ENCODE measurements at regions not wholly inside any gene's neighbourhood (a gene's known extent, or its start where the extent isn't known, plus 50 kb on each side); places are given as distances from the start of the nearest gene placed in this dataset.
"Not testable (repeated sequence)": the region's sequence is repeated elsewhere in the genome, so short reads cannot be mapped to it uniquely, and the experiment has no call there.

DNA sequence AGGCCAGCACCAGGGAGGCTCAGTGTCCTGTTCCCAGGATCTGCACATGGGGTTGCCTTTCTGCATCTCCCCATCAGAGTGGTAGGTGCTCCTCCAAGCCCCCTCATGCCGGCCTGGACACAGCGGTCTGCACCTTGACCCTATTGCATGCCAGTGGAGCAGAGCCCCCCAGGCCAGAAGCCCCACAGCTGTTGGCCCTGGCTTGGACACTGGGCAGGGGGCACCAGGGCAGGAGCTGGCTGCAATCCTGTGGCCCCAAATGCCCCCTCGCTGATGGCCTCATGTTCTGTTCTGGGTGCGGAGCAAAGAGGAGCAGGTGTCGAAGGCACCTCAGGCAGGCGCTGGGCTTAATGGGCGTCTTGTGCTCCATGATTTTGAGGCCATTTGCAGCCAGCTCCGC lies 62.7 kb downstream of the CCDC74A start:
- H3K27me3 ChIP-seq (ENCODE audit: low read depth, low read length) = peaks cover 7% of the 10 kb centered on the region
- TF ChIP-seq EZH2phosphoT487 (IDR thresholded peaks at IDR 0.05; ENCODE audit: low read depth) = no peak
- TF ChIP-seq, protein P1, sequence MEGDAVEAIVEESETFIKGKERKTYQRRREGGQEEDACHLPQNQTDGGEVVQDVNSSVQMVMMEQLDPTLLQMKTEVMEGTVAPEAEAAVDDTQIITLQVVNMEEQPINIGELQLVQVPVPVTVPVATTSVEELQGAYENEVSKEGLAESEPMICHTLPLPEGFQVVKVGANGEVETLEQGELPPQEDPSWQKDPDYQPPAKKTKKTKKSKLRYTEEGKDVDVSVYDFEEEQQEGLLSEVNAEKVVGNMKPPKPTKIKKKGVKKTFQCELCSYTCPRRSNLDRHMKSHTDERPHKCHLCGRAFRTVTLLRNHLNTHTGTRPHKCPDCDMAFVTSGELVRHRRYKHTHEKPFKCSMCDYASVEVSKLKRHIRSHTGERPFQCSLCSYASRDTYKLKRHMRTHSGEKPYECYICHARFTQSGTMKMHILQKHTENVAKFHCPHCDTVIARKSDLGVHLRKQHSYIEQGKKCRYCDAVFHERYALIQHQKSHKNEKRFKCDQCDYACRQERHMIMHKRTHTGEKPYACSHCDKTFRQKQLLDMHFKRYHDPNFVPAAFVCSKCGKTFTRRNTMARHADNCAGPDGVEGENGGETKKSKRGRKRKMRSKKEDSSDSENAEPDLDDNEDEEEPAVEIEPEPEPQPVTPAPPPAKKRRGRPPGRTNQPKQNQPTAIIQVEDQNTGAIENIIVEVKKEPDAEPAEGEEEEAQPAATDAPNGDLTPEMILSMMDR (IDR thresholded peaks at IDR 0.05; ENCODE audit: low read depth, low read length) = no peak

DNA sequence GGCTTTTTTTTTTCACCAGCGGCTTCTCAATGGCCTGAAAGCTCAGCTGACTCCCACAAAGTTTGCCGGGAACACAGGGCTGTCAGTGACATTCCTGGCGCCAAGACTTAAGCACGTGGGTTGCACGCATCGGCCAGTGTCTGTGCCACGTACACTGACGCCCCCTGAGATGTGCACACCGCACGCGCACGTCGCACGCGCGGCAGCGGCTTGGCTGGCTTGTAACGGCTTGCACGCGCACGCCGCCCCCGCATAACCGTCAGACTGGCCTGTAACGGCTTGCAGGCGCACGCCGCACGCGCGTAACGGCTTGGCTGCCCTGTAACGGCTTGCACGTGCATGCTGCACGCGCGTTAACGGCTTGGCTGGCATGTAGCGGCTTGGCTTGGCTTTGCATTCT lies 63.2 kb downstream of the CCDC74A start:
- Histone ChIP-seq H3K9me3 (ENCODE audit: insufficient read depth, low read length) (no peaks in the 10 kb centered on the region), H3K36me3 (replicated peaks; ENCODE audit: low read depth, low read length) (no peaks in the 10 kb centered on the region), H3K9ac (ENCODE audit: low read length) (no peak overlapping the region), H3K4me1 (ENCODE audit: low read length) (peaks cover 16% of the 10 kb centered on the region), H3K27ac (ENCODE audit: low read length) (no peak overlapping the region), H3K79me2 (ENCODE audit: low read length) (no peaks in the 10 kb centered on the region), H3K4me3 (ENCODE audit: low read length) (no peak overlapping the region), H2AFZ (ENCODE audit: low read depth, low read length) (no peak overlapping the region), H3K27me3 (ENCODE audit: low read depth, low read length) (peaks cover 7% of the 10 kb centered on the region), H3K4me2 (ENCODE audit: low read length) (no peak overlapping the region), H4K20me1 (ENCODE audit: insufficient read depth, low read length) (no peaks in the 10 kb centered on the region)
- TF ChIP-seq, protein P1 (IDR thresholded peaks at IDR 0.05; ENCODE audit: low read depth, low read length) = no peak
- TF ChIP-seq EZH2phosphoT487 (IDR thresholded peaks at IDR 0.05; ENCODE audit: low read depth) = no peak

More for the DNA sequence above, 62.7 kb downstream of the CCDC74A start:
- Histone ChIP-seq H3K4me3 (ENCODE audit: low read length) (no peak overlapping the region), H3K4me2 (ENCODE audit: low read length) (no peak overlapping the region), H3K79me2 (ENCODE audit: low read length) (no peaks in the 10 kb centered on the region), H3K9ac (ENCODE audit: low read length) (no peak overlapping the region), H2AFZ (ENCODE audit: low read depth, low read length) (no peak overlapping the region), H4K20me1 (ENCODE audit: insufficient read depth, low read length) (no peaks in the 10 kb centered on the region), H3K9me3 (ENCODE audit: insufficient read depth, low read length) (no peaks in the 10 kb centered on the region), H3K36me3 (replicated peaks; ENCODE audit: low read depth, low read length) (no peaks in the 10 kb centered on the region), H3K27ac (ENCODE audit: low read length) (no peak overlapping the region), H3K4me1 (ENCODE audit: low read length) (peaks cover 18% of the 10 kb centered on the region)

DNA sequence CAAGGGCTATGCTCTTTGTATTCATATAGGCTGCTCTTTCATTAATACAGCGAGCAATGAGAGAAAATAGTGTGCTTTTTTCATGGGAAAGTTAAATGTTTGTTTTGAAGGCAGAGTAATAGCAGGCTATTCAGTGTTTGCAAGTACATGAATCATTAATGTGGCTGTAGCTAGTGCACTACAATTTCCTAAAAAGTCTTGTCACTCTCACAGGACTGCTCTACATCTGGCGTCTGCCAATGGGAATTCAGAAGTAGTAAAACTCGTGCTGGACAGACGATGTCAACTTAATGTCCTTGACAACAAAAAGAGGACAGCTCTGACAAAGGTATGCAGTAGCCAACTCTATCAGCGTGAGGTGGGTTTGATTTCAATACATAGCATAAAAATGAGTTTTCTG lies 68.9 kb downstream of the CCDC74A start:
- H3K4me1 ChIP-seq (ENCODE audit: low read length); H3K9ac ChIP-seq (ENCODE audit: low read length): not testable (repeated sequence)

DNA sequence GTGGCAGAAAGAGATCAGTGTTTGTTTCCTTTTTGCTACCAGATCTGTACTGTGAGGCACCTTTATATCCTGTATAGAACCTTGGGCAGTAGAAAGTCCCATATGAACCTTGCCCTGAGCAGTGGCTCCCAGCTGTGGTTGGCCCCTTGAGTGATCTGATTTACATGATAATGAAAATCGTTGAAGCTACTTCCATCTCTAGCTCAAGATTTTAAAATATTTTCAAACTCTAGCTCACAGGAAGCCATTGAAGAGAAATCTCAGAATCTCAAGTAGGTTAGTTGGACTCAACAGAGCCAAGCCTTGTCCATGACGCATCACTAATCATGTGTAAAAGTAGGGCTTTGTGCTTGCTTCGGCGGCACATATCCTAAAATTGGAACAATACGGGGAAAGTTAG lies 74.8 kb downstream of the CCDC74A start:
- not testable (repeated sequence) for H3K27ac ChIP-seq (ENCODE audit: low read length); H3K4me1 ChIP-seq (ENCODE audit: low read length); H3K4me2 ChIP-seq (ENCODE audit: low read length); H3K4me3 ChIP-seq (ENCODE audit: low read length); H3K9me3 ChIP-seq (ENCODE audit: insufficient read depth, low read length); H3K27me3 ChIP-seq (ENCODE audit: low read depth, low read length); H2AFZ ChIP-seq (ENCODE audit: low read depth, low read length); H3K79me2 ChIP-seq (ENCODE audit: low read length); H3K36me3 ChIP-seq (replicated peaks; ENCODE audit: low read depth, low read length); H4K20me1 ChIP-seq (ENCODE audit: insufficient read depth, low read length); H3K9ac ChIP-seq (ENCODE audit: low read length)

More for the DNA sequence above, 68.9 kb downstream of the CCDC74A start:
- H3K27ac ChIP-seq (ENCODE audit: low read length); H3K27me3 ChIP-seq (ENCODE audit: low read depth, low read length); H3K36me3 ChIP-seq (replicated peaks; ENCODE audit: low read depth, low read length); H2AFZ ChIP-seq (ENCODE audit: low read depth, low read length); H4K20me1 ChIP-seq (ENCODE audit: insufficient read depth, low read length); H3K4me3 ChIP-seq (ENCODE audit: low read length); H3K4me2 ChIP-seq (ENCODE audit: low read length); H3K9me3 ChIP-seq (ENCODE audit: insufficient read depth, low read length); H3K79me2 ChIP-seq (ENCODE audit: low read length): not testable (repeated sequence)

DNA sequence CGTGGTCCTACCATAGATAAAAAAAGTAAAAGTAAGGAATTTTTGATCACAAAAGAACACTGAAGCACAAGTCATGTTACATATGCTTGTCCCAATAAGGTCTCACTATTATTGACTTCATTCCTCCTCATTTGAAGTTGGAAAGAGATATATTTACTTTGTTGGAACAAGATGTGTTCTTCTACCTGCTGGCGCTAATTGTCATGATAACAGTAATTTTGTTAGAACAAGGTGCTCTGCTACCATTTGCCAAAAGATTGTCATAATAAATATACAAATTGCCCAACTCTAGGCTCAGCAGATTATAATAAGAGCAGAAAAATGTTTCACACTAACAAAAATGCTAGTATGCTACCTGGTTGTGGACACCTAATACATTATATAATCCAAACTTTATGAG lies 77.0 kb downstream of the CCDC74A start:
- H3K79me2 ChIP-seq (ENCODE audit: low read length); H4K20me1 ChIP-seq (ENCODE audit: insufficient read depth, low read length); H3K36me3 ChIP-seq (replicated peaks; ENCODE audit: low read depth, low read length); H3K4me2 ChIP-seq (ENCODE audit: low read length); H3K4me1 ChIP-seq (ENCODE audit: low read length); H2AFZ ChIP-seq (ENCODE audit: low read depth, low read length); H3K4me3 ChIP-seq (ENCODE audit: low read length); H3K9me3 ChIP-seq (ENCODE audit: insufficient read depth, low read length); H3K27ac ChIP-seq (ENCODE audit: low read length); H3K27me3 ChIP-seq (ENCODE audit: low read depth, low read length); H3K9ac ChIP-seq (ENCODE audit: low read length): not testable (repeated sequence)

DNA sequence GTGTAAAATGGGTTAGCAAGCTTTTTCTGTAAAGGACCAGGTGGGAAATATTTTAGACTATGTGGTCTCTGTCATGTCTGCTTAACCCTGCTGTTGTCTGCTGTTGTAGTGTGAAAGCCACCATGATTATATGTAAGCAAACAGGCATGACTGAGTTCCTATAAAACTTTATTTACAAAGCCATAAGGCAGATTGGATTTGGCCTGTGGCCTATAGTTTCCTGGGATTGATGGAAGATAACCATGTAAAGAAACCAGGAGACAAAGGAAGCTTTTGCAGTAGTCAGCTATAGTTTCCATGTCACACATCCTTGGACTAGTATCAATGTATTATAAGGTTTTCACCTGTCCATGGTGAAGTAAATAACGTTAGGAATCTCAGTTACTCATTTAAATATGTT lies 78.7 kb downstream of the CCDC74A start:
- H3K4me1 ChIP-seq (ENCODE audit: low read length); H3K79me2 ChIP-seq (ENCODE audit: low read length); H4K20me1 ChIP-seq (ENCODE audit: insufficient read depth, low read length); H3K36me3 ChIP-seq (replicated peaks; ENCODE audit: low read depth, low read length); H3K9ac ChIP-seq (ENCODE audit: low read length); H2AFZ ChIP-seq (ENCODE audit: low read depth, low read length); H3K9me3 ChIP-seq (ENCODE audit: insufficient read depth, low read length); H3K27me3 ChIP-seq (ENCODE audit: low read depth, low read length); H3K4me2 ChIP-seq (ENCODE audit: low read length); H3K27ac ChIP-seq (ENCODE audit: low read length); H3K4me3 ChIP-seq (ENCODE audit: low read length): not testable (repeated sequence)

DNA sequence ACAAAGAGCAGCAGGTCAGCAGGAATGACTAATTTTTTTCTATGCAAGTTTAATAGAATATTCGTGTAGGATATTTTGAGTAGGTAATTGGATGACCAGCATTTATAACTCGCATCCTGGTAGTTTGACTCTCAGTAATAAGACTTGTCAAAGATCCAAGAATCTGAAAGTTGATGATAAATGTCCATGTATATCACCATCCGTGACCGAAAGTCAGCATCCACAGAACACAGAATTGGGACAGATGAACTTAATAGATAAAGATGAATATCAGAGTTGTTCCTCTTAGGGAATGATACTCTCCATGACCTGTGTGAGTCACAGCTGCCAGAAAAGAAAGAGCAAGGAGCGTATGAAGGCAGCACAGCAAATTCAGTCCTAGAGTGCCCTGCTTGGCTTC lies 79.4 kb downstream of the CCDC74A start:
- H3K4me3 ChIP-seq (ENCODE audit: low read length); H3K79me2 ChIP-seq (ENCODE audit: low read length); H3K4me2 ChIP-seq (ENCODE audit: low read length); H4K20me1 ChIP-seq (ENCODE audit: insufficient read depth, low read length); H3K9ac ChIP-seq (ENCODE audit: low read length); H3K27ac ChIP-seq (ENCODE audit: low read length); H3K36me3 ChIP-seq (replicated peaks; ENCODE audit: low read depth, low read length); H3K9me3 ChIP-seq (ENCODE audit: insufficient read depth, low read length); H3K4me1 ChIP-seq (ENCODE audit: low read length); H2AFZ ChIP-seq (ENCODE audit: low read depth, low read length); H3K27me3 ChIP-seq (ENCODE audit: low read depth, low read length): not testable (repeated sequence)

DNA sequence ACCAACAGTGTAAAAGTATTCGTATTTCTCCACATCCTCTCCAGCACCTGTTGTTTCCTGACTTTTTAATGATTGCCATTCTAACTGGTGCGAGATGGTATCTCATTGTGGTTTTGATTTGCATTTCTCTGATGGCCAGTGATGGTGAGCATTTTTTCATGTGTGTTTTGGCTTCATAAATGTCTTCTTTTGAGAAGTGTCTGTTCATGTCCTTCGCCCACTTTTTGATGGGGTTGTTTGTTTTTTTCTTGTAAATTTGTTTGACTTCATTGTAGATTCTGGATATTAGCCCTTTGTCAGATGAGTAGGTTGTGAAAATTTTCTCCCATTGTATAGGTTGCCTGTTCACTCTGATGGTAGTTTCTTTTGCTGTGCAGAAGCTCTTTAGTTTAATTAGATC lies 86.9 kb downstream of the CCDC74A start:
- not testable (repeated sequence) for H3K36me3 ChIP-seq (replicated peaks; ENCODE audit: low read depth, low read length); H2AFZ ChIP-seq (ENCODE audit: low read depth, low read length); H3K27me3 ChIP-seq (ENCODE audit: low read depth, low read length); H3K9me3 ChIP-seq (ENCODE audit: insufficient read depth, low read length); H3K27ac ChIP-seq (ENCODE audit: low read length); H3K4me2 ChIP-seq (ENCODE audit: low read length); H3K9ac ChIP-seq (ENCODE audit: low read length); H4K20me1 ChIP-seq (ENCODE audit: insufficient read depth, low read length); H3K4me3 ChIP-seq (ENCODE audit: low read length); H3K4me1 ChIP-seq (ENCODE audit: low read length); H3K79me2 ChIP-seq (ENCODE audit: low read length)

All from OCI-LY3 (cell line).